HG03135 (cell line): ENCODE measurements at regions not wholly inside any gene's neighbourhood (a gene's known extent, or its start where the extent isn't known, plus 50 kb on each side); places are given as distances from the start of the nearest gene placed in this dataset.

Experiments
- ATAC-seq: cut with Tn5 transposase; IDR thresholded peaks from one replicate; pipeline ENCODE4 v1.9.1; 2021; ENCODE audit warnings: mild to moderate bottlenecking, moderate library complexity; ENCODE audit not compliant: unreplicated experiment

GRCh38 chr21:16287046-16287445, 557.3 kb downstream of the USP25 start:
- no peak for ATAC-seq

- ATAC-seq: no peak
These were observed 561.5 kb downstream of the USP25 start for GRCh38 chr21:16291296-16291695.

GRCh38 chr21:16294128-16294527, 564.3 kb downstream of the USP25 start:
- no peak for ATAC-seq

GRCh38 chr21:16302851-16303282, 573.1 kb downstream of the USP25 start:
- no peak for ATAC-seq

- no peak for ATAC-seq
These were observed 574.7 kb downstream of the USP25 start for GRCh38 chr21:16304174-16305095.

GRCh38 chr21:16305686-16306085, 575.9 kb downstream of the USP25 start:
- no peak for ATAC-seq

- no peak for ATAC-seq
These were observed 577.5 kb downstream of the USP25 start for GRCh38 chr21:16307256-16307655.

GRCh38 chr21:16308269-16308668, 578.5 kb downstream of the USP25 start:
- no peak for ATAC-seq

GRCh38 chr21:16309250-16309971, 579.6 kb downstream of the USP25 start:
- no peak for ATAC-seq

GRCh38 chr21:16310176-16310575, 580.4 kb downstream of the USP25 start:
- no peak for ATAC-seq

- ATAC-seq: no peak
These were observed 581.4 kb downstream of the USP25 start for GRCh38 chr21:16311229-16311628.

- no peak for ATAC-seq
These were observed 582.5 kb downstream of the USP25 start for GRCh38 chr21:16312321-16312720.

GRCh38 chr21:16315223-16315622, 585.4 kb downstream of the USP25 start:
- no peak for ATAC-seq

- no peak for ATAC-seq
These were observed 589.0 kb downstream of the USP25 start for GRCh38 chr21:16318651-16319300.

GRCh38 chr21:16320110-16320509, 590.3 kb downstream of the USP25 start:
- no peak for ATAC-seq

GRCh38 chr21:16322454-16322853, 592.7 kb downstream of the USP25 start:
- ATAC-seq: no peak

GRCh38 chr21:16323596-16323995, 593.8 kb downstream of the USP25 start:
- ATAC-seq: no peak

- no peak for ATAC-seq
These were observed 594.8 kb downstream of the USP25 start for GRCh38 chr21:16324630-16325029.

GRCh38 chr21:16330082-16330907, 600.5 kb downstream of the USP25 start:
- ATAC-seq: no peak

GRCh38 chr21:16330908-16331268, 601.1 kb downstream of the USP25 start:
- ATAC-seq: no peak

- no peak for ATAC-seq
These were observed 607.5 kb downstream of the USP25 start for GRCh38 chr21:16337266-16337665.
